Parathyroid adenoma (tissue), 2 donors: ENCODE measurements at regions not wholly inside any gene's neighbourhood (a gene's known extent, or its start where the extent isn't known, plus 50 kb on each side); places are given as distances from the start of the nearest gene placed in this dataset.

ENCODE experiments used
- H2AFZ ChIP-seq: fragments of 300-600 bp; sonication (generic); one replicate; pipeline ENCODE4 v1.7.0; 2017; ENCODE audit warnings: antibody characterized with exemption, mild to moderate bottlenecking
- H3K27ac ChIP-seq: fragments of 300-600 bp; sonication (generic); one replicate; pipeline ENCODE4 v1.7.0; 2017
- H3K27me3 ChIP-seq: fragments of 300-600 bp; sonication (generic); one replicate; pipeline ENCODE4 v1.7.0; 2017; ENCODE audit warnings: low read length; ENCODE audit not compliant: control insufficient read depth, insufficient read depth
- H3K36me3 ChIP-seq: fragments of 300-600 bp; sonication (generic); one replicate; pipeline ENCODE4 v1.7.0; 2017; ENCODE audit warnings: low read length; ENCODE audit not compliant: control insufficient read depth, insufficient read depth
- H3K4me1 ChIP-seq: fragments of 300-600 bp; sonication (generic); one replicate; pipeline ENCODE4 v1.7.0; 2017; ENCODE audit warnings: control low read depth
- H3K4me2 ChIP-seq: fragments of 300-600 bp; sonication (generic); one replicate; pipeline ENCODE4 v1.7.0; 2017; ENCODE audit warnings: low read length
- H3K4me3 ChIP-seq: fragments of 300-600 bp; sonication (generic); one replicate; pipeline ENCODE4 v1.7.0; 2017; ENCODE audit warnings: low read depth, low read length
- H3K79me2 ChIP-seq: fragments of 300-600 bp; sonication (generic); one replicate; pipeline ENCODE4 v1.7.0; 2017; ENCODE audit warnings: control low read depth
- H3K9ac ChIP-seq: fragments of 300-600 bp; sonication (generic); one replicate; pipeline ENCODE4 v1.7.0; 2017; ENCODE audit warnings: mild to moderate bottlenecking
- H3K9me3 ChIP-seq: fragments of 300-600 bp; sonication (generic); one replicate; pipeline ENCODE4 v1.7.0; 2017; ENCODE audit warnings: low read length; ENCODE audit not compliant: control insufficient read depth
- TF ChIP-seq, protein P1 (sequence below): fragments of 300-600 bp; sonication (generic); IDR thresholded peaks from one replicate; pipeline ENCODE4 v1.7.0; 2017; ENCODE audit warnings: antibody characterized with exemption, mild to moderate bottlenecking
- donor health status: primary hyperparathyroidism.

DNA sequence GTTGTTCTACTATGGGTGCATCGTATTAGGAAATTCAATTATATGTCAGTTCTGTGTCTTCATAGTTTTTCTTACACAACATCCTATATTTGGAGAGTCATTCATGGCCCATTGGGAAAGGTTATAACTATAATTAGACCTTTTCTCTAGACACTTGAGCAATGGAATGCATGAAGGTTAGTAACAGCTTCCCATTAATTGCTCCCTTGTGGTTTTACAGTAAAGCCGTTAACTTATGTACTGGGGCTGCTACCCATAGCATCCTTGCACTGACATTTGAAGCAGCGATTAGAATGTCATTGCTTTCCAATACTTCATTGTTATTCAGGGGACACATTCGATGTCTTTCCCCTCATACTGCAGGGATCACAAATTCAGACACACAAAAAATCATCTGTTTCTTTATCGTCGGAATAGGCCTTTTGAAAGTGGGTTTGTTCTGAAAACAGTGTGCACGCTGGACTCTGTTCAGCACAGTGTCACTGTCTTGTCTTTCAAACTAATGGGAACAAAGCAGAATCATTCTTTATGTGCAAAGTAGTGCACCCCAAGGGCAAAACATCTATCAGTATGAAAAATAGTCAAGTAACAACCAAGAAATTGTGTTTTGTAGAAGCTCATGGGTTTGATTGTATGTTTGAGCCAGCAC lies 634.3 kb upstream of the MAP3K7 start:
- Histone ChIP-seq H3K79me2 (no peaks in the 10 kb centered on the region), H3K27me3 (no peaks in the 10 kb centered on the region), H2AFZ (no peak overlapping the region), H3K9me3 (peaks cover under 1% of the 10 kb centered on the region), H3K4me1 (no peaks in the 10 kb centered on the region), H3K4me3 (no peak overlapping the region), H3K9ac (no peak overlapping the region), H3K36me3 (no peaks in the 10 kb centered on the region), H3K27ac (no peak overlapping the region), H3K4me2 (no peak overlapping the region)
- TF ChIP-seq, protein P1, sequence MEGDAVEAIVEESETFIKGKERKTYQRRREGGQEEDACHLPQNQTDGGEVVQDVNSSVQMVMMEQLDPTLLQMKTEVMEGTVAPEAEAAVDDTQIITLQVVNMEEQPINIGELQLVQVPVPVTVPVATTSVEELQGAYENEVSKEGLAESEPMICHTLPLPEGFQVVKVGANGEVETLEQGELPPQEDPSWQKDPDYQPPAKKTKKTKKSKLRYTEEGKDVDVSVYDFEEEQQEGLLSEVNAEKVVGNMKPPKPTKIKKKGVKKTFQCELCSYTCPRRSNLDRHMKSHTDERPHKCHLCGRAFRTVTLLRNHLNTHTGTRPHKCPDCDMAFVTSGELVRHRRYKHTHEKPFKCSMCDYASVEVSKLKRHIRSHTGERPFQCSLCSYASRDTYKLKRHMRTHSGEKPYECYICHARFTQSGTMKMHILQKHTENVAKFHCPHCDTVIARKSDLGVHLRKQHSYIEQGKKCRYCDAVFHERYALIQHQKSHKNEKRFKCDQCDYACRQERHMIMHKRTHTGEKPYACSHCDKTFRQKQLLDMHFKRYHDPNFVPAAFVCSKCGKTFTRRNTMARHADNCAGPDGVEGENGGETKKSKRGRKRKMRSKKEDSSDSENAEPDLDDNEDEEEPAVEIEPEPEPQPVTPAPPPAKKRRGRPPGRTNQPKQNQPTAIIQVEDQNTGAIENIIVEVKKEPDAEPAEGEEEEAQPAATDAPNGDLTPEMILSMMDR, result no peak

DNA sequence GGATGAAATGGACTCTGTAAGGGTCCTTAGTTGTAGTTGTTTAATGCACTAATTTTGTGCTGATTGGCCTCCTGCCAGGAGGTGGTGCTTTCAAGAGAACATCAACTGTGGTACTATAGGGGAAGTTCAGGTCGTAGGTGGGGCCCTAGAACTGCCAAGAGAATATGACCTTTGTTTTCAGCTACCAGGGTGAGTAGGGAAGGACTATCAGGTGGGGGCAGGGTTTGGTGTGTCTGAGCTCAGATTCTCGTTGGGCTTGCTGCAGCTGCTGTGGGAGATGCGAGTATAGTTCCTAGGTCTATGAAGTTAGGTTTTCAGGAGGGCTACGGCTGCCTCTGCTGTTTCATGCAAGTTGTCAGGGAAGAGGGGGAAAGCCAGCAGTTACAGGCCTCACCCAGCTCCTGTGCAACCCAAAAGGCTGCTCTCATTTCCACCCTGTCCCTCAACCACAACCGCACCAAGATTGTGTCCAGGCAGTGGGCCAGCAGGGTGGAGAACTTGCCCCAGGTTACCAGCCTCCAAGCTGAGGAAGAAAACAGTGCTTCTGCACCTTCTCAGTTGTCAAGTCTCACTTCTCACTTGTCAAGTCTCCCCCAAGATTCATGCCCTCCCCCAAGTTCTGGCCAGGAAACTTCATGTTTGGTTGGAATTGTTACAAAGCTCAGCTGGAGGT lies 626.5 kb upstream of the MAP3K7 start:
- Histone ChIP-seq H3K9ac (no peak overlapping the region), H3K4me3 (no peak overlapping the region), H3K4me2 (no peak overlapping the region), H2AFZ (no peak overlapping the region), H3K79me2 (no peaks in the 10 kb centered on the region), H3K36me3 (no peaks in the 10 kb centered on the region), H3K27me3 (no peaks in the 10 kb centered on the region), H3K4me1 (no peaks in the 10 kb centered on the region), H3K27ac (no peak overlapping the region), H3K9me3 (peaks cover 5% of the 10 kb centered on the region)
- TF ChIP-seq, protein P1, result no peak

DNA sequence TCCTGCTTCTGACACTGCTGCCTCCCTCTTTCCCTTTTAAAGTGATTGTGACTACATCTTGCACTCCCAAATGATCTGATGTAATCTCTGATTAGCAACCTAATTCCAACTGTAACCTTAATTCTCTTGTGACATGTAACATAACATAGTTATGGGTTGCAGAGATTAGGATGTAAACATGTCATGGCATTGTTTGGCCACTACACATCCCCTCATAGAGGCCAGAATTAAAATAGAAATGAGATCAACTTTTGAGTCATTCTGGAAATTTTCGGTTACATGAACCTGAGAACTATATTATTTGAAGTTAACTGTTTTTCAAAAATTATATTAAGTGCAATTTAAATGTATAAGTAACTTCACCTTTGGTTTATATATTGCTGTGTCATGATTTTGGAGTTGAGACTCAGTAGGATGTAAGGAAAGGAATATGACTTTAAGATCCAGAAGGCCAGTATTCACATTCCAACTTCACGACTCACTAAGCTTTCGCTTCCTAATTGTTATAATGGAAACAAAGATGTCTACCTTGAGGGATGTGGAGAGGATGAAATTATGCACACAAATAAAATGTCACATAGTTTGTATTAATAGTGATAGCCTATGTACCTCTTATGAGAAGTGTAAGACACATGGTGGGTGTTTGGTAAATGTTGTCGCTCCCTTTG lies 611.9 kb upstream of the MAP3K7 start:
- Histone ChIP-seq H2AFZ (no peak overlapping the region), H3K4me1 (no peaks in the 10 kb centered on the region), H3K4me3 (no peak overlapping the region), H3K9me3 (no peaks in the 10 kb centered on the region), H3K4me2 (no peak overlapping the region), H3K79me2 (no peaks in the 10 kb centered on the region), H3K27me3 (no peaks in the 10 kb centered on the region), H3K36me3 (no peaks in the 10 kb centered on the region), H3K27ac (no peak overlapping the region), H3K9ac (no peak overlapping the region)
- TF ChIP-seq, protein P1, result no peak

DNA sequence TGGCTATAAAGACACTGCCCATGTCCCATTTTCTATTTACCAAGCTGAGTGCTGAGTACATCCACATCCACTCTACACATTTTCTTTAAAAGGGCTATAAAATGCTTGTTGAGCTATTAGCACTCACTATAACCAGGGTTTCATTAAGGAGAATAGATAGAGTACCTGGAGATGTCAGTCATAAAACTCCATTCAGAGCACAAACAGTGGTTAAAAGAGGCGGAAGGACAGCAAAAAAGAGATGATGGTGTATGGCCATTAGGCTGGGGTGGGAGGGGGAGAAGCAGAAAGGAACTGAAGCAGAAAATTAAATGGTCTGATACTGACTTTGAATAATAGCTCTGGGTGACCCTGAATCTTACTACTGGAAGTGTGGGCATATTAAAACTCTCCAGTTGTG lies 609.9 kb upstream of the MAP3K7 start:
- no peaks in the 10 kb centered on the region for H3K27me3 ChIP-seq
- no peaks in the 10 kb centered on the region for H3K79me2 ChIP-seq
- no peak overlapping the region for H3K9ac ChIP-seq
- H3K9me3 ChIP-seq, result no peaks in the 10 kb centered on the region
- TF ChIP-seq, protein P1, result no peak
- no peak overlapping the region for H3K27ac ChIP-seq
- no peak overlapping the region for H3K4me3 ChIP-seq
- H3K36me3 ChIP-seq, result no peaks in the 10 kb centered on the region
- no peak overlapping the region for H2AFZ ChIP-seq
- H3K4me2 ChIP-seq, result no peak overlapping the region
- H3K4me1 ChIP-seq, result no peaks in the 10 kb centered on the region
